ENCODE measurements at regions not wholly inside any gene's neighbourhood (a gene's known extent, or its start where the extent isn't known, plus 50 kb on each side); places are given as distances from the start of the nearest gene placed in this dataset.

- no peaks in the 10 kb centered on the region for H3K27me3 Mint-ChIP-seq
Measured at GRCh38 chr1:95832370-95832769, 598.4 kb downstream of the RWDD3 start.

DNA sequence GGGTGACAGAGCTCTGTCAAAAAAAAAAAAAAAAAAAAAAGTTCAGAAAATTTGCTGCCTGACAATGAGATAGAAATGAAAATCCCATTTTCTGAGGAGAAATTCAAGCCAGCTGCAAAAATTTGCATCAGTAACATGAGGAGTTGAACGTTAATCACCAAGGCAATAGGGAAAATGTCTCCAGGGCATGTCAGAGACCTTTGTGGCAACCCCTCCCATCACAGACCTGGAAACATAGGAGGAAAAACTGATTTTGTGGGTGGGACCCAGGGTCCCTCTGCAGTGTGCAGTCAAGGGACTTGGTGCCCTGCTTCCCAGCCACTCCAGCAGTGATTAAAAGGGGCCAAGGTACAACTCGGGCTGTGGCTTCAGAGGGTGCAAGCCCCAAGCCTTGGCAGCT lies 615.4 kb downstream of the RWDD3 start:
- Mint-ChIP-seq H3K4me1 (no peaks in the 10 kb centered on the region), H3K4me3 (no peak overlapping the region), H3K27me3 (no peaks in the 10 kb centered on the region), H3K27ac (no peak overlapping the region), H3K36me3 (ENCODE audit: low read depth) (no peaks in the 10 kb centered on the region), H3K9me3 (ENCODE audit: low read depth) (peaks cover 2% of the 10 kb centered on the region)
- CTCF ChIA-PET = no interaction called here
- ATAC-seq = no peak
- intact Hi-C loops (cut with DNase I, micrococcal nuclease) = no loop called here
- POLR2A ChIA-PET = no interaction called here
- no peak for DNase-seq

More at GRCh38 chr1:95832370-95832769, 598.4 kb downstream of the RWDD3 start:
- peaks cover 24% of the 10 kb centered on the region for H3K9me3 Mint-ChIP-seq (ENCODE audit: low read depth)
- no peak overlapping the region for H3K4me3 Mint-ChIP-seq
- H3K4me1 Mint-ChIP-seq = no peaks in the 10 kb centered on the region
- no peak for ATAC-seq
- intact Hi-C loops (cut with DNase I, micrococcal nuclease) = no loop called here
- no peak overlapping the region for H3K27ac Mint-ChIP-seq
- POLR2A ChIA-PET = no interaction called here
- no peak for DNase-seq
- H3K36me3 Mint-ChIP-seq (ENCODE audit: low read depth) = no peaks in the 10 kb centered on the region
- CTCF ChIA-PET = no interaction called here

GRCh38 chr1:95850165-95850649 lies 616.2 kb downstream of the RWDD3 start:
- DNase-seq (no peak), ATAC-seq (no peak)
- ChIA-PET POLR2A (no interaction called here), CTCF (no interaction called here)
- no peak overlapping the region for H3K4me3 Mint-ChIP-seq
- intact Hi-C loops (cut with DNase I, micrococcal nuclease) = no loop called here
- no peaks in the 10 kb centered on the region for H3K4me1 Mint-ChIP-seq
- peaks cover 2% of the 10 kb centered on the region for H3K9me3 Mint-ChIP-seq (ENCODE audit: low read depth)
- no peak overlapping the region for H3K27ac Mint-ChIP-seq
- H3K27me3 Mint-ChIP-seq = no peaks in the 10 kb centered on the region
- H3K36me3 Mint-ChIP-seq (ENCODE audit: low read depth) = no peaks in the 10 kb centered on the region

DNA sequence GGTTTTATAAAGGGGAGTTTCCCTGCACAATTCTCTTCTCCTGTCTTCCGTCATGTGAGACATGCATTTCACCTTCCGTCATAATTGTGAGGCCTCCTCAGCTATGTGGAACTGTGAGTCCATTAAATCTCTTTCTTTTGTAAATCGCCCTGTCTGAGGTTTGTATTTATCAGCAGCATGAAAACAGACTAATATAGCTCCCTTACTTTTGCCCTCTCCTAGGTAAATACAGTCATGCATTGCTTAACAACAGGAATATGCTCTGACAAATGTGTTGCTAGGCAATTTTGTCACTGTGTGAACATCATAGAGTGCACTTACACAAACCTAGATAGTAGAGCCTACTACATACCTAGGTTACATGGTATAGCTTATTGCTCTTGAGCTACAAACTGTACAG lies 616.8 kb downstream of the RWDD3 start:
- no peak overlapping the region for H3K4me3 Mint-ChIP-seq
- ChIA-PET CTCF (no interaction called here), POLR2A (no interaction called here)
- H3K9me3 Mint-ChIP-seq (ENCODE audit: low read depth) = peaks cover 2% of the 10 kb centered on the region
- no peak for DNase-seq
- H3K36me3 Mint-ChIP-seq (ENCODE audit: low read depth) = no peaks in the 10 kb centered on the region
- H3K4me1 Mint-ChIP-seq = no peaks in the 10 kb centered on the region
- H3K27ac Mint-ChIP-seq = no peak overlapping the region
- no peaks in the 10 kb centered on the region for H3K27me3 Mint-ChIP-seq
- intact Hi-C loops (cut with DNase I, micrococcal nuclease) = no loop called here
- no peak for ATAC-seq

DNA sequence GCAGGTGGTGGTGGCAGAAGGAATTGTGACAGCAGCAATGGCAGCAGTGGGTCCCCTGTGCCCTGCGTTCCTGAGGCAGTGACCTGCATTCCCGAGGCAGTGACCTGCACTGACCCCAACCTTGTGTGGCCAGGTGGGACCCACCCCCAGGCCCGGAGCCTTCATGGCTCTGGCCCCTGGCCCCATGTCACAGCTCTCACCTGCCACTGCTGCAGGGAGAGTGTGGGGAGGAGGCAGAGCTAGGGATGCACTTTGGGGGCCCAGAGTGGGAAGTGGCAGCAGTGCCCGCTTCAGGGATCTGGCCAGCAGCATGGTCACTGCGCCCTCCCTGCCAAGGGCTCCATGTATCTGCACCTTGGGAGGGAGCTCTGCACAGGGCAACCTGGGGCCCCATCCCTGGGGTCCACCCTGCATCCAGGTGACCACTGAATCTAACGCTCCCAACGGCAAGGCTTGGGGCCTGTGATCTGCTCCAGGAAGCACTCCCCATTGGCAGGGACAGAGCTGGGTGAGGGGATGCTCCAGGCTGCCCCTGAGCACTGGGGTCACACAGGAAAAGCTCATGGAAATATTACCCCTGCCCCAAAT lies 618.6 kb downstream of the RWDD3 start:
- Mint-ChIP-seq H3K4me1 (no peaks in the 10 kb centered on the region), H3K27me3 (no peaks in the 10 kb centered on the region), H3K4me3 (no peak overlapping the region), H3K36me3 (ENCODE audit: low read depth) (no peaks in the 10 kb centered on the region), H3K9me3 (ENCODE audit: low read depth) (peaks cover 2% of the 10 kb centered on the region), H3K27ac (no peak overlapping the region)
- ATAC-seq (no peak), DNase-seq (no peak)
- ChIA-PET POLR2A (no interaction called here), CTCF (no interaction called here)
- intact Hi-C loops (cut with DNase I, micrococcal nuclease) = no loop called here

- DNase-seq (no peak), ATAC-seq (no peak)
- no peaks in the 10 kb centered on the region for H3K9me3 Mint-ChIP-seq (ENCODE audit: low read depth)
- ChIA-PET CTCF (interaction anchor here (0.6 kb wide), 1 partner anchor 10 kb away, joined by 3 read pairs; no protein-coding TSS in a partner anchor), POLR2A (no interaction called here)
- no peaks in the 10 kb centered on the region for H3K27me3 Mint-ChIP-seq
- H3K4me1 Mint-ChIP-seq = no peaks in the 10 kb centered on the region
- no peak overlapping the region for H3K4me3 Mint-ChIP-seq
- no peaks in the 10 kb centered on the region for H3K36me3 Mint-ChIP-seq (ENCODE audit: low read depth)
- intact Hi-C loops (cut with DNase I, micrococcal nuclease) = no loop called here
- no peak overlapping the region for H3K27ac Mint-ChIP-seq
Measured at GRCh38 chr1:95854457-95854856, 620.4 kb downstream of the RWDD3 start.

GRCh38 chr1:95863086-95863485 lies 629.1 kb downstream of the RWDD3 start:
- Mint-ChIP-seq H3K9me3 (ENCODE audit: low read depth) (peaks cover 8% of the 10 kb centered on the region), H3K36me3 (ENCODE audit: low read depth) (no peaks in the 10 kb centered on the region), H3K4me3 (no peak overlapping the region), H3K27ac (no peak overlapping the region), H3K27me3 (no peaks in the 10 kb centered on the region), H3K4me1 (no peaks in the 10 kb centered on the region)
- intact Hi-C loops (cut with DNase I, micrococcal nuclease) = no loop called here
- no peak for ATAC-seq
- ChIA-PET POLR2A (no interaction called here), CTCF (no interaction called here)
- no peak for DNase-seq

DNA sequence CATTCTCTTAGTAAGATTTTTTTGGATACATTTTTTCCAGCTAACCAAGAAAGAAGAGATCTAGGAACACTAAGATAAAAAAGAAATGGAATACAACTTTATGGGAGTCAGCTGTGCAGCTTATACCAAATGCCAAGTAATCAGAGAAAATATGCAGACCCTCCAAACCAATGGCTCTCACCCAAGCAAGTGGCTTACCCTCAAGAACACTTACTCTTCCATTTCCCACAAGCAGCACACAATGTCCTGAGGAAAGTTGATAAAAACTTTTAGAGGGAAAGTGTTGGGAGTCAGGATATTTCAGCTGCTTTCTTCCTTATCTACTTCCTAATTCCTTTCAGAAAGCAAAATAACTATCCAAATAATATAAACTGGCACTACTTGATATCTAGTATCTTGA lies 631.8 kb downstream of the RWDD3 start:
- H3K27me3 Mint-ChIP-seq = no peaks in the 10 kb centered on the region
- CTCF ChIA-PET = no interaction called here
- H3K9me3 Mint-ChIP-seq (ENCODE audit: low read depth) = peaks cover 10% of the 10 kb centered on the region
- no peaks in the 10 kb centered on the region for H3K36me3 Mint-ChIP-seq (ENCODE audit: low read depth)
- DNase-seq (no peak), ATAC-seq (no peak)
- intact Hi-C loops (cut with DNase I, micrococcal nuclease) = no loop called here
- no peak overlapping the region for H3K27ac Mint-ChIP-seq
- no peaks in the 10 kb centered on the region for H3K4me1 Mint-ChIP-seq
- POLR2A ChIA-PET = no interaction called here
- H3K4me3 Mint-ChIP-seq = no peak overlapping the region

DNA sequence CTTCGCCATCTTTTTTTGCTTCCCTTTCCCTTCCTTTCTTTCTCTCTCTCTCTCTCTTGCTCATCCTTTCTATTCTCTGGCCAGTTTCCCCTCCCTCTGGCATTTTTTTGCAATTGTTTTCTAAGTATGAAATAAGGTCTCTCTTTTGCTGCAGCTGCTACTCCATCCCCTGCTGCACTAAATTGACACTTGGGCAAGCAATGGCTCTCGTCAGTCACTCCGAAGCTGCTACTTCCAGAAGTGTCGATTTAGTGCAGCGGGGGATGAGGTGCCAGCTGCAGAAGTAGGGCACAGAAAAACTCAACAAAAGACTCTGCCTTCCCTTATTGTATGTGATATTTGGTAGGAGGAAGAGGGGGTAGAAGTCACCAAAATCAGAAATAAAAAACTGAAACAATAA lies 642.3 kb downstream of the RWDD3 start:
- Mint-ChIP-seq H3K27ac (no peak overlapping the region), H3K4me1 (no peaks in the 10 kb centered on the region), H3K4me3 (no peak overlapping the region), H3K9me3 (ENCODE audit: low read depth) (peaks cover 7% of the 10 kb centered on the region), H3K27me3 (no peaks in the 10 kb centered on the region), H3K36me3 (ENCODE audit: low read depth) (no peaks in the 10 kb centered on the region)
- no peak for ATAC-seq
- CTCF ChIA-PET = no interaction called here
- no peak for DNase-seq
- intact Hi-C loops (cut with DNase I, micrococcal nuclease) = no loop called here
- POLR2A ChIA-PET = no interaction called here

DNA sequence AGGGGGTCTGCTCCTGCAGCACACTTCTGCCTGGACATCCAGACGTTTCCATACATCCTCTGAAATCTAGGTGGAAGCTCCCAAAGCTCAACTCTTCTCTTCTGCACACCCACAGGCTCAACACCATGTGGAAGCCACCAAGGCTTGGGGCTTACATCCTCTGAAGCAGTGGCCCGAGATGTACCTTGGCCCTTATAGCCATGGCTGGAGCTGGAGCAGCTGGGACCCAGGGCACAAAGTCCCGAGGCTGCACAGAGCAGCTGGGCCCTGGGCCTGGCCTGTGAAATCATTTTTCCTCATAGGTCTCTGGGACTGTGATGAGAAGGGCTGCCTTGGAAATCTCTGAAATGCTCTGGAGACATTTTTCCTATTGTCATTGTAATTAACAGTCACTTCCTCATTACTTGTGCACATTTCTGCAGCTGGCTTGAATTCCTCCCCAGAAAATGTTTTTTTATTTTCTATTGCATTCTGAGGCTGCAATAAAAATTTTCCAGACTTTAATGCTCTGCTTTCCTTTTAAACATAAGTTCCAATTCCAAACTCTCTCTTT lies 645.6 kb downstream of the RWDD3 start:
- ChIA-PET POLR2A (no interaction called here), CTCF (no interaction called here)
- Mint-ChIP-seq H3K36me3 (ENCODE audit: low read depth) (no peaks in the 10 kb centered on the region), H3K4me3 (no peak overlapping the region), H3K9me3 (ENCODE audit: low read depth) (peaks cover 3% of the 10 kb centered on the region), H3K27me3 (no peaks in the 10 kb centered on the region), H3K4me1 (no peaks in the 10 kb centered on the region), H3K27ac (no peak overlapping the region)
- ATAC-seq (no peak), DNase-seq (no peak)
- intact Hi-C loops (cut with DNase I, micrococcal nuclease) = no loop called here

- H3K9me3 Mint-ChIP-seq (ENCODE audit: low read depth) = peaks cover 5% of the 10 kb centered on the region
- POLR2A ChIA-PET = no interaction called here
- no peaks in the 10 kb centered on the region for H3K36me3 Mint-ChIP-seq (ENCODE audit: low read depth)
- no peaks in the 10 kb centered on the region for H3K4me1 Mint-ChIP-seq
- DNase-seq (no peak), ATAC-seq (no peak)
- CTCF ChIA-PET = no interaction called here
- H3K4me3 Mint-ChIP-seq = no peak overlapping the region
- H3K27ac Mint-ChIP-seq = no peak overlapping the region
- H3K27me3 Mint-ChIP-seq = no peaks in the 10 kb centered on the region
- intact Hi-C loops (cut with DNase I, micrococcal nuclease) = no loop called here
Measured at GRCh38 chr1:95888941-95889390, 655.0 kb downstream of the RWDD3 start.

- no peaks in the 10 kb centered on the region for H3K4me1 Mint-ChIP-seq
- ChIA-PET POLR2A (no interaction called here), CTCF (no interaction called here)
- no peak for DNase-seq
- no peaks in the 10 kb centered on the region for H3K27me3 Mint-ChIP-seq
- no peak overlapping the region for H3K4me3 Mint-ChIP-seq
- intact Hi-C loops (cut with DNase I, micrococcal nuclease) = no loop called here
- no peak overlapping the region for H3K27ac Mint-ChIP-seq
- ATAC-seq = no peak
- H3K9me3 Mint-ChIP-seq (ENCODE audit: low read depth) = peaks cover 5% of the 10 kb centered on the region
- no peaks in the 10 kb centered on the region for H3K36me3 Mint-ChIP-seq (ENCODE audit: low read depth)
Measured at GRCh38 chr1:95889400-95889799, 655.4 kb downstream of the RWDD3 start.

DNA sequence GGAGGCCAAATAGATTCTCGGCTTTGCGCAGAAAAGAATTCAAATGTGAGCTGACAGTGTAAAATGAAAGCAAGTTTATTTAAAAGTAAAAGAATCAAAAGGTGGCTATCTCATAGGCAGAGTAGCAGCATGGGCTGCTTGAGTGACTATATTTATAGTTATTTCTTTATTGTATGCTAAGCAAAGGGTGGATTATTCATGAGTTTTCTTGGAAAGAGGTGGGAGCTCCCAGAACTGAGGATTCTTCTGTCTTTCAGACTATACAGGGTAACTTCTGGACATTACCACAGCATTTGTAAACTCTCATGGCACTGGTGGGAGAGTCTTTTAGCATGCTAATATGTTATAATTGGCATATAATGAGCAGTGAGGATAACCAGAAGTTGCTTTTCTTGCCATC lies 659.9 kb downstream of the RWDD3 start:
- intact Hi-C loops (cut with DNase I, micrococcal nuclease) = no loop called here
- Mint-ChIP-seq H3K9me3 (ENCODE audit: low read depth) (peaks cover 5% of the 10 kb centered on the region), H3K4me3 (no peak overlapping the region), H3K27me3 (no peaks in the 10 kb centered on the region), H3K4me1 (no peaks in the 10 kb centered on the region), H3K36me3 (ENCODE audit: low read depth) (no peaks in the 10 kb centered on the region), H3K27ac (no peak overlapping the region)
- ATAC-seq (no peak), DNase-seq (no peak)
- ChIA-PET CTCF (no interaction called here), POLR2A (no interaction called here)

Measured in activated CD4-positive, alpha-beta T cell treated with anti-CD3 and anti-CD28 coated beads for 36 hours (primary cell).